A673 (cell line): ENCODE measurements at regions not wholly inside any gene's neighbourhood (a gene's known extent, or its start where the extent isn't known, plus 50 kb on each side); places are given as distances from the start of the nearest gene placed in this dataset.

Source experiments
- BruUV-seq: library from RNA; stranded (reverse); fragments of 400-500 nt; replicated peaks from 2 replicates; lab custom pipeline; 2021; lab: Mats Ljungman, UMichigan
- CTCF ChIA-PET: fragments of 300-600 bp; sonication (Branson Sonifier 250); formaldehyde crosslinking; loops from one replicate; lab custom pipeline; 2022; ENCODE audit warnings: antibody characterized with exemption; lab: Charles Lee
- POLR2A ChIA-PET: fragments of 300-600 bp; sonication (Branson Sonifier 250); formaldehyde crosslinking; loops from one replicate; lab custom pipeline; 2022; ENCODE audit warnings: antibody characterized with exemption; ENCODE audit not compliant: low non-redundant PET; lab: Charles Lee
- DNase-seq: peaks from one replicate; pipeline ENCODE4 v3.0.0-alpha.2; 2015; ENCODE audit warnings: low spot score
- H3K27ac ChIP-seq: fragments of 200-600 bp; sonication (generic); 2 replicates; pipeline ENCODE4 v1.5.1; 2016; ENCODE audit warnings: mixed run types, low read depth, mild to moderate bottlenecking, mixed read lengths, antibody characterized with exemption, low read length; ENCODE audit not compliant: poor library complexity, severe bottlenecking
- H3K27me3 ChIP-seq: fragments of 200-600 bp; sonication (generic); replicated peaks from 2 replicates; pipeline ENCODE4 v1.6.1; 2017; ENCODE audit warnings: mixed run types, low read depth, mild to moderate bottlenecking, mixed read lengths, antibody characterized with exemption, low read length; ENCODE audit not compliant: insufficient read depth, poor library complexity
- H3K36me3 ChIP-seq: fragments of 200-600 bp; sonication (generic); 2 replicates; pipeline ENCODE4 v1.6.1; 2016; ENCODE audit warnings: mixed run types, mild to moderate bottlenecking, mixed read lengths, antibody characterized with exemption, low read length; ENCODE audit not compliant: insufficient read depth, poor library complexity, severe bottlenecking
- H3K4me1 ChIP-seq: fragments of 200-600 bp; sonication (generic); 2 replicates; pipeline ENCODE4 v1.6.1; 2017; ENCODE audit warnings: mixed run types, mild to moderate bottlenecking, mixed read lengths, antibody characterized with exemption, low read length; ENCODE audit not compliant: insufficient read depth, poor library complexity, severe bottlenecking
- H3K4me3 ChIP-seq: fragments of 200-600 bp; sonication (generic); 2 replicates; pipeline ENCODE4 v1.5.1; 2016; ENCODE audit warnings: low read depth, mixed run types, mild to moderate bottlenecking, mixed read lengths, low read length; ENCODE audit not compliant: poor library complexity, severe bottlenecking
- H3K9me3 ChIP-seq: fragments of 200-600 bp; sonication (generic); 2 replicates; pipeline ENCODE4 v1.6.1; 2016; ENCODE audit warnings: mixed run types, low read depth, mild to moderate bottlenecking, mixed read lengths, antibody characterized with exemption, low read length; ENCODE audit not compliant: poor library complexity, severe bottlenecking
- EZH2 ChIP-seq: fragments of 200-600 bp; sonication (generic); IDR thresholded peaks from 2 replicates; pipeline ENCODE4 v1.6.1; 2017; ENCODE audit warnings: borderline replicate concordance, low read depth, mild to moderate bottlenecking, mixed read lengths, antibody characterized with exemption, low read length; ENCODE audit not compliant: poor library complexity, severe bottlenecking
- intact Hi-C: fragments of 100-400 bp; cut with micrococcal nuclease; formaldehyde crosslinking; loops from one replicate; pipeline ENCODE4 v1.10.0; 2022; ENCODE audit not compliant: unreplicated experiment
- TF ChIP-seq, protein P1 (sequence below): fragments of 300-800, 200-600 bp; sonication (generic); conservative IDR thresholded peaks from 2 replicates; pipeline ENCODE4 v1.5.1; 2017; ENCODE audit warnings: low read depth, mild to moderate bottlenecking, antibody characterized with exemption, low read length, moderate library complexity, mixed read lengths

DNA sequence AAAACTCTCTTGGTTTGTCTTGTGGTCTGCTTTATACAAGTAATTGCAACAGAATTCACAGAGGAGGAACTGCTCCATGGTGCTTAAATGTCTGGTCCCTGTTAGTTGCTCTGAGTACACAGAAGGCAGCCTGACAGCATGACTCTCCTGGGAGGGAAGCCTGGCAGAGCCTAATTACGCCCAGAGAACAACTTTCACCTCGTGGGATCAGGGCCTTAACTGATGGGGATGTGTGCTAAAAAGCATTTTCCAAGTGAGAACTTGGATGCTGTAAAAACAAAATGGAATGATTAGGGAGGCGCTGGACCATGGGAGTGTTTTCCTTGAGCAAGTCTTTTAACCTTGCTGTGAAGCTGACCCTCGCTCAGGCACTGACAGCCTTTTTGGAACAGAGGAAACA lies 154.0 kb upstream of the TENM4 start:
- H3K4me1 ChIP-seq = no peaks in the 10 kb centered on the region
- CTCF ChIA-PET = interaction anchor here (0.6 kb wide), 1 partner anchor 365 kb away, joined by 3 read pairs; no protein-coding TSS in a partner anchor
- H3K9me3 ChIP-seq = no peaks in the 10 kb centered on the region
- BruUV-seq = no TSS peak
- DNase-seq = no peak
- TF ChIP-seq EZH2 = no peak
- TF ChIP-seq, protein P1, sequence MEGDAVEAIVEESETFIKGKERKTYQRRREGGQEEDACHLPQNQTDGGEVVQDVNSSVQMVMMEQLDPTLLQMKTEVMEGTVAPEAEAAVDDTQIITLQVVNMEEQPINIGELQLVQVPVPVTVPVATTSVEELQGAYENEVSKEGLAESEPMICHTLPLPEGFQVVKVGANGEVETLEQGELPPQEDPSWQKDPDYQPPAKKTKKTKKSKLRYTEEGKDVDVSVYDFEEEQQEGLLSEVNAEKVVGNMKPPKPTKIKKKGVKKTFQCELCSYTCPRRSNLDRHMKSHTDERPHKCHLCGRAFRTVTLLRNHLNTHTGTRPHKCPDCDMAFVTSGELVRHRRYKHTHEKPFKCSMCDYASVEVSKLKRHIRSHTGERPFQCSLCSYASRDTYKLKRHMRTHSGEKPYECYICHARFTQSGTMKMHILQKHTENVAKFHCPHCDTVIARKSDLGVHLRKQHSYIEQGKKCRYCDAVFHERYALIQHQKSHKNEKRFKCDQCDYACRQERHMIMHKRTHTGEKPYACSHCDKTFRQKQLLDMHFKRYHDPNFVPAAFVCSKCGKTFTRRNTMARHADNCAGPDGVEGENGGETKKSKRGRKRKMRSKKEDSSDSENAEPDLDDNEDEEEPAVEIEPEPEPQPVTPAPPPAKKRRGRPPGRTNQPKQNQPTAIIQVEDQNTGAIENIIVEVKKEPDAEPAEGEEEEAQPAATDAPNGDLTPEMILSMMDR = no peak
- intact Hi-C loops = no loop called here
- POLR2A ChIA-PET = interaction anchor here (0.6 kb wide), 1 partner anchor 162 kb away, joined by 6 read pairs; no protein-coding TSS in a partner anchor
- no peak overlapping the region for H3K27ac ChIP-seq
- no peak overlapping the region for H3K4me3 ChIP-seq
- H3K36me3 ChIP-seq = no peaks in the 10 kb centered on the region
- H3K27me3 ChIP-seq = peaks cover 24% of the 10 kb centered on the region

DNA sequence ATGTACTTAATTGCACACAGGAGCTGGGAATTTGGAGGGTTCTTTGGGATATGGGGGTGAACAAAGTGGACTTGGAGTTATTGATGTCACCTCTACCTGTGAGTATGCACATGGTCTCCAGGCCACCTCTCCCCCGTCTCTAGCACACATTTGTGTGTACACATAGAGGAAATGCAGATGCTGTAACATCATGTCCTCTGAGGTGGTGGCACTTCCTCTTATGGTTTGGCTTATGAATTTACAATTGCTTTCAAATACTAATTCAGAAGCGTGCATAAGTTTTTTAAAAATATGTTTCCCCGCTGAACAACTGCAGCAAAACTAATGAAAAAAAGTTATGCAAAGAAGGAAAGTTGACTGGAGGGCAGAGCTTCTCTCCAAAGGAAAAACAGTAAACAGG lies 152.0 kb upstream of the TENM4 start:
- no TSS peak for BruUV-seq
- no peaks in the 10 kb centered on the region for H3K36me3 ChIP-seq
- peaks cover 19% of the 10 kb centered on the region for H3K27me3 ChIP-seq
- H3K27ac ChIP-seq = no peak overlapping the region
- CTCF ChIA-PET = no interaction called here
- H3K4me1 ChIP-seq = no peaks in the 10 kb centered on the region
- intact Hi-C loops = no loop called here
- TF ChIP-seq EZH2 = no peak
- TF ChIP-seq, protein P1 = no peak
- POLR2A ChIA-PET = no interaction called here
- DNase-seq = no peak
- H3K9me3 ChIP-seq = no peaks in the 10 kb centered on the region
- no peak overlapping the region for H3K4me3 ChIP-seq

DNA sequence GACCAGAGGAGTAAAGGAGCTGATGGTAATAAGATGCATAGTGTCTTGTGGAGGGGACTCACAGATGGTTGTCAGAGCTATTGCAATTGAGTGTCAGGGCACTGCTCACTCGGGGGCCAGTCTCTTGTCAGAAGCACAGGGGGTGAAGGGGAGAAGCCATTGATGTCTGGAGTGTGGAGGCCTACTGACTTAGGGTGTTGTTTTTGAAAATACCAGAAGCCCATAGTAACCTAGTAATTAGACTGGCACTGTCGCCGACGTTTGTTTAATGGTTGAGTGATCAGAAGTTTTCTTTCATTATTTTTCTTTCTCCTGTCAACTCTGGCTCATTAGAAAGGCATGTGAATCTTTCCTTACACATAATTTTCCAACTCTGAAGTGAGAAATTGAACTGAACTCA lies 151.6 kb upstream of the TENM4 start:
- ChIA-PET CTCF (no interaction called here), POLR2A (no interaction called here)
- no peaks in the 10 kb centered on the region for H3K36me3 ChIP-seq
- intact Hi-C loops = no loop called here
- no TSS peak for BruUV-seq
- H3K27me3 ChIP-seq = peaks cover 18% of the 10 kb centered on the region
- H3K4me1 ChIP-seq = no peaks in the 10 kb centered on the region
- TF ChIP-seq, protein P1 = no peak
- TF ChIP-seq EZH2 = no peak
- no peak overlapping the region for H3K4me3 ChIP-seq
- no peaks in the 10 kb centered on the region for H3K9me3 ChIP-seq
- H3K27ac ChIP-seq = no peak overlapping the region
- no peak for DNase-seq
